ENCODE measurements at regions not wholly inside any gene's neighbourhood (a gene's known extent, or its start where the extent isn't known, plus 50 kb on each side); places are given as distances from the start of the nearest gene placed in this dataset.
"Not testable (repeated sequence)": the region's sequence is repeated elsewhere in the genome, so short reads cannot be mapped to it uniquely, and the experiment has no call there.

GRCh38 chr2:77746780-77747179 is 224.6 kb upstream of the LRRTM4 start:
- H3K9me3 ChIP-seq (ENCODE audit: control insufficient read depth, low read depth, low read length) = no peaks in the 10 kb centered on the region
- no peak for DNase-seq

GRCh38 chr2:77753710-77754345 is 231.7 kb upstream of the LRRTM4 start:
- peak; percentile 55 for DNase-seq

More at GRCh38 chr2:77746780-77747179, 224.6 kb upstream of the LRRTM4 start:
- Histone ChIP-seq H3K4me1 (ENCODE audit: insufficient read depth, low read length) (no peaks in the 10 kb centered on the region), H3T11ph (ENCODE audit: low read length) (no peak overlapping the region), H3K27me3 (ENCODE audit: insufficient read depth, low read length) (no peaks in the 10 kb centered on the region), H2AFZ (ENCODE audit: low read length) (no peak overlapping the region), H4K8ac (replicated peaks; ENCODE audit: insufficient read length, low read depth, low read length) (no peak overlapping the region), H3K79me1 (ENCODE audit: insufficient read depth, low read depth, low read length, poor library complexity, severe bottlenecking) (no peaks in the 10 kb centered on the region), H3K27ac (ENCODE audit: insufficient read length, low read depth, low read length) (no peak overlapping the region), H3K56ac (ENCODE audit: insufficient read length, low read depth, low read length) (no peak overlapping the region), H2BK12ac (ENCODE audit: insufficient read length, low read depth, low read length) (no peak overlapping the region), H4K91ac (ENCODE audit: insufficient read length, low read depth, low read length) (no peak overlapping the region), H3K14ac (ENCODE audit: insufficient read depth, low read length) (no peak overlapping the region), H3K4ac (ENCODE audit: low read depth, low read length) (no peak overlapping the region), H3K18ac (ENCODE audit: insufficient read length, low read depth, low read length) (no peak overlapping the region), H3K79me2 (ENCODE audit: insufficient read depth, low read length) (no peaks in the 10 kb centered on the region), H2BK20ac (ENCODE audit: low read depth, low read length, poor library complexity, severe bottlenecking) (no peak overlapping the region), H3K9ac (ENCODE audit: extremely low read depth, insufficient read length, low read length) (no peak overlapping the region), H3K23me2 (ENCODE audit: insufficient read length, low read depth, low read length, poor library complexity, severe bottlenecking) (no peaks in the 10 kb centered on the region), H2AK5ac (ENCODE audit: insufficient read length, low read length) (no peak overlapping the region), H4K20me1 (ENCODE audit: control insufficient read depth, insufficient read depth, insufficient read length) (no peaks in the 10 kb centered on the region), H3K23ac (ENCODE audit: insufficient read length, low read depth, low read length) (no peak overlapping the region), H2BK120ac (ENCODE audit: low read depth, low read length, poor library complexity, severe bottlenecking) (no peak overlapping the region), H4K5ac (ENCODE audit: insufficient read length, low read depth, low read length) (no peak overlapping the region), H3K4me2 (ENCODE audit: insufficient read depth, insufficient read length, low read length) (no peak overlapping the region), H2BK15ac (ENCODE audit: low read depth, low read length) (no peak overlapping the region), H2BK5ac (ENCODE audit: insufficient read length, low read length) (no peak overlapping the region)
- H3K36me3 Mint-ChIP-seq (ENCODE audit: insufficient read depth in 1 of 3, low read depth in 3 of 3) = peaks cover 2 to 7% (median 3%) of the 10 kb centered on the region in 3 experiments; a peak in 5 of 7 replicates
- no peaks in the 10 kb centered on the region; the same call in 1 of the 2 replicates for H3K27me3 Mint-ChIP-seq (ENCODE audit: low read depth)
- peaks cover 6 to 8% of the 10 kb centered on the region in 2 experiments; a peak in 4 of 5 replicates for H3K9me3 Mint-ChIP-seq
- no peak overlapping the region for H3K27ac Mint-ChIP-seq
- H3K4me1 Mint-ChIP-seq = no peaks in the 10 kb centered on the region; a peak in 1 of 4 replicates
- WGBS (ENCODE audit: extremely low coverage, insufficient read length, low lambda C conversion rate) = no CpG with 5 or more reads among the region's 2 CpGs
- TF ChIP-seq CTCF (conservative IDR thresholded peaks at IDR 0.05) = no peak
- H3K4me3 Mint-ChIP-seq = no peak overlapping the region

More at GRCh38 chr2:77753710-77754345, 231.7 kb upstream of the LRRTM4 start:
- not testable (repeated sequence) for H3K79me1 ChIP-seq (ENCODE audit: insufficient read depth, low read depth, low read length, poor library complexity, severe bottlenecking); H4K5ac ChIP-seq (ENCODE audit: insufficient read length, low read depth, low read length); H3K4me1 Mint-ChIP-seq; H2AK5ac ChIP-seq (ENCODE audit: insufficient read length, low read length); H2AFZ ChIP-seq (ENCODE audit: low read length); H3K4me2 ChIP-seq (ENCODE audit: insufficient read depth, insufficient read length, low read length); H3K27ac ChIP-seq (ENCODE audit: insufficient read length, low read depth, low read length); H2BK20ac ChIP-seq (ENCODE audit: low read depth, low read length, poor library complexity, severe bottlenecking); H3K79me2 ChIP-seq (ENCODE audit: insufficient read depth, low read length); H2BK120ac ChIP-seq (ENCODE audit: low read depth, low read length, poor library complexity, severe bottlenecking); H4K20me1 ChIP-seq (ENCODE audit: control insufficient read depth, insufficient read depth, insufficient read length); H3K9ac ChIP-seq (ENCODE audit: extremely low read depth, insufficient read length, low read length); H2BK15ac ChIP-seq (ENCODE audit: low read depth, low read length); H3K27me3 Mint-ChIP-seq (ENCODE audit: low read depth); H2BK12ac ChIP-seq (ENCODE audit: insufficient read length, low read depth, low read length); H3K23me2 ChIP-seq (ENCODE audit: insufficient read length, low read depth, low read length, poor library complexity, severe bottlenecking); H4K8ac ChIP-seq (replicated peaks; ENCODE audit: insufficient read length, low read depth, low read length); H3K23ac ChIP-seq (ENCODE audit: insufficient read length, low read depth, low read length); H3K27me3 ChIP-seq (ENCODE audit: insufficient read depth, low read length); H3K18ac ChIP-seq (ENCODE audit: insufficient read length, low read depth, low read length); H4K91ac ChIP-seq (ENCODE audit: insufficient read length, low read depth, low read length); H2BK5ac ChIP-seq (ENCODE audit: insufficient read length, low read length); H3K14ac ChIP-seq (ENCODE audit: insufficient read depth, low read length); H3K4ac ChIP-seq (ENCODE audit: low read depth, low read length); H3K56ac ChIP-seq (ENCODE audit: insufficient read length, low read depth, low read length); H3T11ph ChIP-seq (ENCODE audit: low read length); H3K9me3 ChIP-seq (ENCODE audit: control insufficient read depth, low read depth, low read length); H3K4me1 ChIP-seq (ENCODE audit: insufficient read depth, low read length)
- no CpG with 5 or more reads among the region's 30 CpGs for WGBS (ENCODE audit: extremely low coverage, insufficient read length, low lambda C conversion rate)
- peak overlapping the region; percentile 83 to 84 for H3K4me3 Mint-ChIP-seq
- H3K9me3 Mint-ChIP-seq = peaks cover 14 to 15% of the 10 kb centered on the region in 2 experiments; a peak in 4 of 5 replicates
- peak overlapping the region in 2 of 3 experiments; percentile 23 to 93; a peak in 5 of 7 replicates for H3K27ac Mint-ChIP-seq
- H3K36me3 Mint-ChIP-seq (ENCODE audit: insufficient read depth in 1 of 3, low read depth in 3 of 3) = peaks cover 6 to 16% (median 9%) of the 10 kb centered on the region in 3 experiments

Data from H9 (cell line).